PC-9 (cell line): ENCODE measurements at regions not wholly inside any gene's neighbourhood (a gene's known extent, or its start where the extent isn't known, plus 50 kb on each side); places are given as distances from the start of the nearest gene placed in this dataset.

ENCODE experiments used
- EZH2 ChIP-seq: fragments of 200-600 bp; sonication (generic); IDR thresholded peaks from 2 replicates; pipeline ENCODE4 v1.8.0; 2017; ENCODE audit warnings: antibody characterized with exemption, low read depth
- TF ChIP-seq, protein P1 (sequence below): fragments of 200-600 bp; sonication (generic); conservative IDR thresholded peaks from 2 replicates; pipeline ENCODE4 v1.6.1; 2017; ENCODE audit warnings: mixed run types, antibody characterized with exemption, mild to moderate bottlenecking, moderate library complexity

DNA sequence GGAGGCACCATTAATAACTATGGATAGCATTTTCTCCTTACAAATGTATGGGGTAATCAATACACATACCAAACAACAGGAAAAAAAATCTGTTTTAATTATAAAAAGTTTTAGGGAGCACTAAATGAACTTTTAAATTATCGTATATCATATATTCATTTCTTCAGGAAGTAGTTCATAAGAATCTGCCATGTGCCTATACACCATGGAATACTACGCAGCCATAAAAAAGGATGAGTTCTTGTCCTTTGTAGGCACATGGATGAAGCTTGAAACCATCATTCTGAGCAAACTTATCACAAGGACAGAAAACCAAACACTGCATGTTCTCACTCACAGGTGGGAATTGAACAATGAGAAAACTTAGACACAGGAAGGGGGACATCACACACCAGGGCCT, 162.1 kb upstream of the RASA1 start:
- TF ChIP-seq, protein P1, sequence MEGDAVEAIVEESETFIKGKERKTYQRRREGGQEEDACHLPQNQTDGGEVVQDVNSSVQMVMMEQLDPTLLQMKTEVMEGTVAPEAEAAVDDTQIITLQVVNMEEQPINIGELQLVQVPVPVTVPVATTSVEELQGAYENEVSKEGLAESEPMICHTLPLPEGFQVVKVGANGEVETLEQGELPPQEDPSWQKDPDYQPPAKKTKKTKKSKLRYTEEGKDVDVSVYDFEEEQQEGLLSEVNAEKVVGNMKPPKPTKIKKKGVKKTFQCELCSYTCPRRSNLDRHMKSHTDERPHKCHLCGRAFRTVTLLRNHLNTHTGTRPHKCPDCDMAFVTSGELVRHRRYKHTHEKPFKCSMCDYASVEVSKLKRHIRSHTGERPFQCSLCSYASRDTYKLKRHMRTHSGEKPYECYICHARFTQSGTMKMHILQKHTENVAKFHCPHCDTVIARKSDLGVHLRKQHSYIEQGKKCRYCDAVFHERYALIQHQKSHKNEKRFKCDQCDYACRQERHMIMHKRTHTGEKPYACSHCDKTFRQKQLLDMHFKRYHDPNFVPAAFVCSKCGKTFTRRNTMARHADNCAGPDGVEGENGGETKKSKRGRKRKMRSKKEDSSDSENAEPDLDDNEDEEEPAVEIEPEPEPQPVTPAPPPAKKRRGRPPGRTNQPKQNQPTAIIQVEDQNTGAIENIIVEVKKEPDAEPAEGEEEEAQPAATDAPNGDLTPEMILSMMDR = no peak
- no peak for TF ChIP-seq EZH2
